ENCODE measurements at regions not wholly inside any gene's neighbourhood (a gene's known extent, or its start where the extent isn't known, plus 50 kb on each side); places are given as distances from the start of the nearest gene placed in this dataset.

DNA sequence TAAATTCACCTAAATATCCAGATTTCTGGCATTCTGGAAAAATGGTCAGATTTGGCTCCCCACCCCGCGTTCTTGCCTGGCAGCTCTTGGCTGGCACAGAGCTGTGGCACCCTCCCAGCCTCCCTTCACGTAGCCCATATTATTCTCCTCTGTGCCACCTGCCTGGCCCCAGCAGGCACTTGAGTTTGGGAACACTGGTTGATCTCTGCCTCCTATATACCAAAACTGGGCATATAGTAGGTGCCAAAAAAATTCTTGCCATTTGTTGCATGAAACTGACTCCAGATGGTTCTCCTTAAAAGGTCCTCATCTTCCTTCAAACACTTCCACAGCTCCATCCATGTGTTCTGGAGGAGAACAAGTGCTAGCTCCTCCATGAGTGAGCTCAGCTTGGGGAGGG is 167.0 kb downstream of the RPS24 start:
- H3K4me1 Mint-ChIP-seq (ENCODE audit: low read depth, unreplicated experiment): no peaks in the 10 kb centered on the region
- H3K4me3 Mint-ChIP-seq (ENCODE audit: unreplicated experiment): no peak overlapping the region
- peaks cover 6% of the 10 kb centered on the region for H3K9me3 Mint-ChIP-seq (ENCODE audit: unreplicated experiment)
- peaks cover 4% of the 10 kb centered on the region for H3K27me3 Mint-ChIP-seq (ENCODE audit: unreplicated experiment)
- no peaks in the 10 kb centered on the region for H3K36me3 Mint-ChIP-seq (ENCODE audit: unreplicated experiment)
- no peak overlapping the region for H3K27ac Mint-ChIP-seq (ENCODE audit: unreplicated experiment)
- no peak for DNase-seq
- TF ChIP-seq, protein P1, sequence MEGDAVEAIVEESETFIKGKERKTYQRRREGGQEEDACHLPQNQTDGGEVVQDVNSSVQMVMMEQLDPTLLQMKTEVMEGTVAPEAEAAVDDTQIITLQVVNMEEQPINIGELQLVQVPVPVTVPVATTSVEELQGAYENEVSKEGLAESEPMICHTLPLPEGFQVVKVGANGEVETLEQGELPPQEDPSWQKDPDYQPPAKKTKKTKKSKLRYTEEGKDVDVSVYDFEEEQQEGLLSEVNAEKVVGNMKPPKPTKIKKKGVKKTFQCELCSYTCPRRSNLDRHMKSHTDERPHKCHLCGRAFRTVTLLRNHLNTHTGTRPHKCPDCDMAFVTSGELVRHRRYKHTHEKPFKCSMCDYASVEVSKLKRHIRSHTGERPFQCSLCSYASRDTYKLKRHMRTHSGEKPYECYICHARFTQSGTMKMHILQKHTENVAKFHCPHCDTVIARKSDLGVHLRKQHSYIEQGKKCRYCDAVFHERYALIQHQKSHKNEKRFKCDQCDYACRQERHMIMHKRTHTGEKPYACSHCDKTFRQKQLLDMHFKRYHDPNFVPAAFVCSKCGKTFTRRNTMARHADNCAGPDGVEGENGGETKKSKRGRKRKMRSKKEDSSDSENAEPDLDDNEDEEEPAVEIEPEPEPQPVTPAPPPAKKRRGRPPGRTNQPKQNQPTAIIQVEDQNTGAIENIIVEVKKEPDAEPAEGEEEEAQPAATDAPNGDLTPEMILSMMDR (IDR thresholded peaks at IDR 0.05; ENCODE audit: partially characterized antibody, unreplicated experiment): no peak

DNA sequence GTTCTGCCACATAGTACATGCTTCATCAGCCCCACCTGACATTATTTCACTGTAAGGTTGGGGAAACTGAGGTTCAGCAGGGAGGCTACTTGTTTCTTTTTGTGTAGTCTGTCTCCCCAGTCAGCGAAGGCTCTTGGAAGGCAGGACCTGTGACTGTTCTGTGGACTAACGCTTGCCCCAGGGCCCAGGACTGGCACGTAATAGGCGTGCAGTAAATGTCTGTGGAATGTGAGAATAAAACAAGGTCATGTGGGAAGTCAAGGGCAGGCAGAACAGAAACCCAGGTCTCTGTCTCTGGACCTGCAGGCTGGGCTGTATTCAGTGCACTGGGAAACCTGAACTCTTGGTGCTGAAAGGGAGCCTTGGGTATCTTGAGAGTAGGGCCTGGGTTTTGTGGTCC is 168.7 kb downstream of the RPS24 start:
- DNase-seq: no peak
- peaks cover 8% of the 10 kb centered on the region for H3K9me3 Mint-ChIP-seq (ENCODE audit: unreplicated experiment)
- H3K36me3 Mint-ChIP-seq (ENCODE audit: unreplicated experiment): no peaks in the 10 kb centered on the region
- no peak overlapping the region for H3K27ac Mint-ChIP-seq (ENCODE audit: unreplicated experiment)
- H3K4me3 Mint-ChIP-seq (ENCODE audit: unreplicated experiment): no peak overlapping the region
- no peaks in the 10 kb centered on the region for H3K4me1 Mint-ChIP-seq (ENCODE audit: low read depth, unreplicated experiment)
- peaks cover 4% of the 10 kb centered on the region for H3K27me3 Mint-ChIP-seq (ENCODE audit: unreplicated experiment)
- TF ChIP-seq, protein P1 (IDR thresholded peaks at IDR 0.05; ENCODE audit: partially characterized antibody, unreplicated experiment): no peak

DNA sequence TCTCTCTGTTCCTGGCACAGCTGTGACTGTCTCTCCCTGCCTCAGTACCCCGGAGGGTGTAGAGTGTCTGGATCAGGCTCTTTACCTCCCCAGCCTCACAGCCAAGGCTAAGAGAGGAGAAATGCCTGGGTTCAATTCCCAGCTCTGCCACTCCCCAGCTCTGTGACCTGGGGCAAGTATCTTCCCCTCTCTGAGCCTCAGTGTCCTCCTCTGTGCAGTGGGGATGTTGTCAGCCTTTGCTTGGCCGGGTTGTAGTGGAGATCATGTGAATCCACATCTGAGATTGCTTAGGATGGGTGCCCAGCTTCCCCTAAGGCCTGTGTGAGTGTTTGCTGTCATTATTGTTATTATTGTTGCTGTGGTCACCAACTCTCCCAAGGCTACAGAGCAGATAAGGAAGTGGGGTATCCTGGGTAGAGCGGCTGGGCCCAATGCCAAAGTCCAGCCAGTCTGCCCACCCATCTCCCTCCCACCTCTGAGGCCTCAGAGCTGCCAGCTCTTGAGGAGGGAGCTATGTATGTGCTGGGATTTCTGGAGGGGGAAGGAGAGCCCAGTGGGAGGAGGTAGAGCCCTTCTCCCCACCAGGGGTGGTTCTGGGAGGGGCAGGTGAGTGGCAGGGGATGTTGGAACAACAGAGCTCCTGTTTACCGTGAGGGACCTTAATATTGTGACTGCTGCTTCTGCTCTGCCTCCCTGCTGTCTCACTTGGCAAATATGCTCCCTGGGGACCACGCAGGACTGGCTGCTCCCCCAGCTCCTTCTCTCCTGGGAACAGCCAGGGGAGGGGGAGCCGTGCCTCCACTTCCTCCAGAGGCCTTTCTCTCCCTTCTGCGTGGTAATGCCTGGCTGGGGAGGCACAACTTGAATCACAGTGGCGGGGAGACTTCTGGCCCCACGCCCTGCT is 170.5 kb downstream of the RPS24 start:
- TF ChIP-seq, protein P1 (IDR thresholded peaks at IDR 0.05; ENCODE audit: partially characterized antibody, unreplicated experiment): no peak
- no peak overlapping the region for H3K27ac Mint-ChIP-seq (ENCODE audit: unreplicated experiment)
- peaks cover 8% of the 10 kb centered on the region for H3K9me3 Mint-ChIP-seq (ENCODE audit: unreplicated experiment)
- no peak for DNase-seq
- H3K27me3 Mint-ChIP-seq (ENCODE audit: unreplicated experiment): peaks cover 4% of the 10 kb centered on the region
- H3K4me3 Mint-ChIP-seq (ENCODE audit: unreplicated experiment): no peak overlapping the region
- no peaks in the 10 kb centered on the region for H3K36me3 Mint-ChIP-seq (ENCODE audit: unreplicated experiment)
- H3K4me1 Mint-ChIP-seq (ENCODE audit: low read depth, unreplicated experiment): no peaks in the 10 kb centered on the region

DNA sequence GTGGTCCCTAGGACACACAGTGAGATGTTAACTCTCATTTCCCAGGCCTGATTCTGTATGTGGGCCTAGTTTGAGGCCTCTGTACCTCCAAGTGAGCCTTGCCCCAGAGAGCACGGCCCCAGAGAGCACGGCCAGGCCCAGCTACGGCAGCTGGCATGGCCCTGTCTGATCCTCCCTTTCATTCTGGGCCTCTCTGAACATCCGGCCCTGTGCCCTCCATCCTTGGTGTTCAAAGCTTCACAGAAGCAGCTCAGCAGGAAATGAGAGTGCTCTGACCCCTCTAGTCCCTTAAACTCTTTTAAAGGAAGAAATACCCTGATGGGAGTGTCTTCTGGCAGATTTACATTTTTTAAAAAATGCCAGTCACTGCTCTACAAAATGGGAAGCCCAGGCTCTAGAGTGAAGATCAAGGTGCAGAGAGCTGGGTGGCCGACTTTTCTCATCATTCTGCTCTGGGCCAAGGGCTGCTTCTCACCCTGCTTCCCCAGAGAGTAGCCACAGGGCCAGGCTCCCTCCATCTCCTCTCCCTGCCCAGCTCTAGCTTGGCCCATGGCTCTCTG is 171.9 kb downstream of the RPS24 start:
- H3K27me3 Mint-ChIP-seq (ENCODE audit: unreplicated experiment): peaks cover 4% of the 10 kb centered on the region
- TF ChIP-seq, protein P1 (IDR thresholded peaks at IDR 0.05; ENCODE audit: partially characterized antibody, unreplicated experiment): no peak
- H3K27ac Mint-ChIP-seq (ENCODE audit: unreplicated experiment): no peak overlapping the region

DNA sequence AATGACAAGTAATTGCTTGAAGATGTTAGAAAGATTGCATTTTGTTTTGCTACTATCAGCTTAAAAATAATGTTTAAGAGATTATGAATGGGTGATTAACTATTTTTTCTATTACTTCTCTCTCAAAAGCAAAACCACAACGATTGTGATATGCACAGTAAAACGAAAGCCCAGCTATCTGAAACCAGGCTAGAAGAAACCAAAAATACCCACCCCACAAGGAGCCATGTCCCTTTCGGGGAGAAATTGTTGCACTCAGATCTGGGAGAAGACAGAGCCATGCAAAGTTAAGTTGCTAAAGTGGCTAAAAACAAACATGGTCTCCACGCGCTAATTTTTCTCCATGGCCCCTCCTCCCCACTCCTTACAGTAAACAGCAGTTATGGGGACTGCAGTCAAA is 173.6 kb downstream of the RPS24 start:
- H3K36me3 Mint-ChIP-seq (ENCODE audit: unreplicated experiment): no peaks in the 10 kb centered on the region
- DNase-seq: no peak
- peaks cover 6% of the 10 kb centered on the region for H3K4me1 Mint-ChIP-seq (ENCODE audit: low read depth, unreplicated experiment)
- H3K27ac Mint-ChIP-seq (ENCODE audit: unreplicated experiment): no peak overlapping the region
- peaks cover 2% of the 10 kb centered on the region for H3K27me3 Mint-ChIP-seq (ENCODE audit: unreplicated experiment)
- H3K4me3 Mint-ChIP-seq (ENCODE audit: unreplicated experiment): no peak overlapping the region
- peaks cover 9% of the 10 kb centered on the region for H3K9me3 Mint-ChIP-seq (ENCODE audit: unreplicated experiment)
- TF ChIP-seq, protein P1 (IDR thresholded peaks at IDR 0.05; ENCODE audit: partially characterized antibody, unreplicated experiment): no peak

More for the DNA sequence above, 171.9 kb downstream of the RPS24 start:
- Mint-ChIP-seq H3K4me3 (ENCODE audit: unreplicated experiment) (no peak overlapping the region), H3K4me1 (ENCODE audit: low read depth, unreplicated experiment) (no peaks in the 10 kb centered on the region), H3K36me3 (ENCODE audit: unreplicated experiment) (no peaks in the 10 kb centered on the region), H3K9me3 (ENCODE audit: unreplicated experiment) (peaks cover 8% of the 10 kb centered on the region)
- no peak for DNase-seq
